Esophagus muscularis mucosa (tissue), 4 donors: ENCODE measurements at regions not wholly inside any gene's neighbourhood (a gene's known extent, or its start where the extent isn't known, plus 50 kb on each side); places are given as distances from the start of the nearest gene placed in this dataset.

Experiments
- DNase-seq: peaks from one replicate; pipeline ENCODE4 v3.0.0-alpha.2; 2017; ENCODE audit errors: extremely low spot score
- H3K27ac ChIP-seq, 4 donors: fragments of 200-600 bp; sonication (generic); replicated peaks in 1 of 4; 1 replicate in 3 of 4; 2 replicates in 1 of 4; pipeline ENCODE4 v1.5.1; 2016 to 2019; ENCODE audit warnings: mild to moderate bottlenecking in 1 of 4
- H3K27me3 ChIP-seq, 4 donors: fragments of 200-600 bp; sonication (generic); one replicate each; pipeline versions ENCODE4 v1.5.1 to v1.6.0; 2016 to 2019
- H3K36me3 ChIP-seq, 4 donors: fragments of 200-600 bp; sonication (generic); one replicate each; pipeline ENCODE4 v1.5.1; 2016 to 2019
- H3K4me1 ChIP-seq, 4 donors: fragments of 200-600 bp; sonication (generic); one replicate each; pipeline ENCODE4 v1.5.1; 2016 to 2019
- H3K4me3 ChIP-seq, 4 donors: fragments of 200-600 bp; sonication (generic); 1 replicate in 2 of 4; 2 replicates in 2 of 4; pipeline ENCODE4 v1.5.1; 2016 to 2019; ENCODE audit warnings: mild to moderate bottlenecking in 4 of 4, moderate library complexity in 1 of 4
- H3K9me3 ChIP-seq, 4 donors: fragments of 200-600 bp; sonication (generic); 1 replicate in 3 of 4; 2 replicates in 1 of 4; pipeline ENCODE4 v1.5.1; 2016 to 2019
- CTCF ChIP-seq, 3 experiments: fragments of 200-600 bp in 2 of 3; fragments of 450-650 bp in 1 of 3; sonication (generic) in 2 of 3; IDR thresholded peaks; one replicate each; pipeline ENCODE4 v1.5.1; 2017 to 2019; ENCODE audit warnings: antibody characterized with exemption in 3 of 3, mild to moderate bottlenecking in 2 of 3, moderate library complexity in 1 of 3
- EP300 ChIP-seq: sonication (generic); formaldehyde crosslinking; IDR thresholded peaks from one replicate; pipeline ENCODE4 v1.6.1; 2017; ENCODE audit warnings: antibody characterized with exemption
- POLR2A ChIP-seq: fragments of 450-650 bp; IDR thresholded peaks from one replicate; pipeline ENCODE4 v1.6.1; 2017; ENCODE audit warnings: antibody characterized with exemption, moderate library complexity, mild to moderate bottlenecking, low read depth
- POLR2AphosphoS5 ChIP-seq, 2 donors: sonication (generic); formaldehyde crosslinking; IDR thresholded peaks; one replicate each; pipeline ENCODE4 v1.6.1; 2017; ENCODE audit warnings: antibody characterized with exemption in 2 of 2
- whole genome bisulfite sequencing: methylation state at CpG from one replicate; pipeline ENCODE4 v1.1.5; 2018; 5-methylcytosine and 5-hydroxymethylcytosine counted together
- intact Hi-C: fragments of 100-400 bp; cut with DNase I; formaldehyde crosslinking; loops from one replicate; pipeline ENCODE4 v1.15.1; 2023

- 92% methylated on average over 5 of the region's 5 CpGs for WGBS
Measured at GRCh38 chr2:173654896-173655265, 300.2 kb downstream of the CDCA7 start.

GRCh38 chr2:173656086-173656485 is 301.4 kb downstream of the CDCA7 start:
- Histone ChIP-seq H3K4me3 (no peak overlapping the region), H3K27ac (no peak overlapping the region), H3K27me3 (no peaks in the 10 kb centered on the region), H3K4me1 (peaks cover 0 to 24% (median 4%) of the 10 kb centered on the region in 4 donors), H3K36me3 (no peaks in the 10 kb centered on the region), H3K9me3 (peaks cover 0 to 6% (median 3%) of the 10 kb centered on the region in 4 donors)
- TF ChIP-seq POLR2A: no peak
- TF ChIP-seq EP300: no peak
- TF ChIP-seq POLR2AphosphoS5 (IDR thresholded peaks at IDR 0.05): no peak
- no peak for TF ChIP-seq CTCF (IDR thresholded peaks at IDR 0.05)
- WGBS: 100% methylated on average over 1 of the region's 1 CpG
- intact Hi-C loops: no loop called here
- DNase-seq: no peak

More at GRCh38 chr2:173654896-173655265, 300.2 kb downstream of the CDCA7 start:
- Histone ChIP-seq H3K9me3 (peaks cover 0 to 6% (median 3%) of the 10 kb centered on the region in 4 donors), H3K36me3 (no peaks in the 10 kb centered on the region), H3K4me3 (no peak overlapping the region), H3K27ac (no peak overlapping the region), H3K27me3 (no peaks in the 10 kb centered on the region), H3K4me1 (peaks cover 0 to 24% (median 4%) of the 10 kb centered on the region in 4 donors)
- TF ChIP-seq CTCF (IDR thresholded peaks at IDR 0.05) (no peak), POLR2A (no peak), POLR2AphosphoS5 (IDR thresholded peaks at IDR 0.05) (no peak), EP300 (no peak)
- DNase-seq: no peak
- intact Hi-C loops: no loop called here

- H3K27me3 ChIP-seq: peaks cover 0 to 2% (median 0%) of the 10 kb centered on the region in 4 donors
- intact Hi-C loops: no loop called here
- no peak overlapping the region for H3K27ac ChIP-seq
- TF ChIP-seq POLR2A: no peak
- no peak for TF ChIP-seq CTCF (IDR thresholded peaks at IDR 0.05)
- TF ChIP-seq POLR2AphosphoS5 (IDR thresholded peaks at IDR 0.05): no peak
- no peak for TF ChIP-seq EP300
- H3K4me1 ChIP-seq: peaks cover 0 to 16% (median 1%) of the 10 kb centered on the region in 4 donors
- WGBS: 80% methylated on average over 10 of the region's 10 CpGs
- H3K9me3 ChIP-seq: no peaks in the 10 kb centered on the region
- DNase-seq: no peak
- H3K36me3 ChIP-seq: no peaks in the 10 kb centered on the region
- H3K4me3 ChIP-seq: no peak overlapping the region
Measured at GRCh38 chr2:173657996-173658717, 303.5 kb downstream of the CDCA7 start.

- H3K36me3 ChIP-seq: no peaks in the 10 kb centered on the region
- H3K9me3 ChIP-seq: no peaks in the 10 kb centered on the region
- TF ChIP-seq EP300: no peak
- TF ChIP-seq CTCF (IDR thresholded peaks at IDR 0.05): no peak
- TF ChIP-seq POLR2AphosphoS5 (IDR thresholded peaks at IDR 0.05): no peak
- no peak for TF ChIP-seq POLR2A
- intact Hi-C loops: no loop called here
- WGBS: 41% methylated on average over 2 of the region's 2 CpGs
- no peak for DNase-seq
- no peak overlapping the region for H3K4me3 ChIP-seq
- H3K27me3 ChIP-seq: peaks cover 0 to 7% (median 0%) of the 10 kb centered on the region in 4 donors
- H3K27ac ChIP-seq: no peak overlapping the region
- H3K4me1 ChIP-seq: peaks cover 0 to 12% (median 0%) of the 10 kb centered on the region in 4 donors
Measured at GRCh38 chr2:173658946-173659371, 304.3 kb downstream of the CDCA7 start.
